ENCODE measurements at regions not wholly inside any gene's neighbourhood (a gene's known extent, or its start where the extent isn't known, plus 50 kb on each side); places are given as distances from the start of the nearest gene placed in this dataset.

- TF ChIP-seq RAD21 (IDR thresholded peaks at IDR 0.05), result no peak
- no peak for TF ChIP-seq RXRA (IDR thresholded peaks at IDR 0.05)
- TF ChIP-seq CTCF (IDR thresholded peaks at IDR 0.05; ENCODE audit: low read depth, low read length, missing input control), result no peak
- TF ChIP-seq YY1 (IDR thresholded peaks at IDR 0.05), result no peak
- no peak for TF ChIP-seq TAF1 (conservative IDR thresholded peaks at IDR 0.05)
- TF ChIP-seq MAX (IDR thresholded peaks at IDR 0.05), result no peak
- TF ChIP-seq, protein P1, sequence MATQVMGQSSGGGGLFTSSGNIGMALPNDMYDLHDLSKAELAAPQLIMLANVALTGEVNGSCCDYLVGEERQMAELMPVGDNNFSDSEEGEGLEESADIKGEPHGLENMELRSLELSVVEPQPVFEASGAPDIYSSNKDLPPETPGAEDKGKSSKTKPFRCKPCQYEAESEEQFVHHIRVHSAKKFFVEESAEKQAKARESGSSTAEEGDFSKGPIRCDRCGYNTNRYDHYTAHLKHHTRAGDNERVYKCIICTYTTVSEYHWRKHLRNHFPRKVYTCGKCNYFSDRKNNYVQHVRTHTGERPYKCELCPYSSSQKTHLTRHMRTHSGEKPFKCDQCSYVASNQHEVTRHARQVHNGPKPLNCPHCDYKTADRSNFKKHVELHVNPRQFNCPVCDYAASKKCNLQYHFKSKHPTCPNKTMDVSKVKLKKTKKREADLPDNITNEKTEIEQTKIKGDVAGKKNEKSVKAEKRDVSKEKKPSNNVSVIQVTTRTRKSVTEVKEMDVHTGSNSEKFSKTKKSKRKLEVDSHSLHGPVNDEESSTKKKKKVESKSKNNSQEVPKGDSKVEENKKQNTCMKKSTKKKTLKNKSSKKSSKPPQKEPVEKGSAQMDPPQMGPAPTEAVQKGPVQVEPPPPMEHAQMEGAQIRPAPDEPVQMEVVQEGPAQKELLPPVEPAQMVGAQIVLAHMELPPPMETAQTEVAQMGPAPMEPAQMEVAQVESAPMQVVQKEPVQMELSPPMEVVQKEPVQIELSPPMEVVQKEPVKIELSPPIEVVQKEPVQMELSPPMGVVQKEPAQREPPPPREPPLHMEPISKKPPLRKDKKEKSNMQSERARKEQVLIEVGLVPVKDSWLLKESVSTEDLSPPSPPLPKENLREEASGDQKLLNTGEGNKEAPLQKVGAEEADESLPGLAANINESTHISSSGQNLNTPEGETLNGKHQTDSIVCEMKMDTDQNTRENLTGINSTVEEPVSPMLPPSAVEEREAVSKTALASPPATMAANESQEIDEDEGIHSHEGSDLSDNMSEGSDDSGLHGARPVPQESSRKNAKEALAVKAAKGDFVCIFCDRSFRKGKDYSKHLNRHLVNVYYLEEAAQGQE (IDR thresholded peaks at IDR 0.05), result no peak
- no peak for TF ChIP-seq SP1 (IDR thresholded peaks at IDR 0.05)
- TF ChIP-seq, protein P2, sequence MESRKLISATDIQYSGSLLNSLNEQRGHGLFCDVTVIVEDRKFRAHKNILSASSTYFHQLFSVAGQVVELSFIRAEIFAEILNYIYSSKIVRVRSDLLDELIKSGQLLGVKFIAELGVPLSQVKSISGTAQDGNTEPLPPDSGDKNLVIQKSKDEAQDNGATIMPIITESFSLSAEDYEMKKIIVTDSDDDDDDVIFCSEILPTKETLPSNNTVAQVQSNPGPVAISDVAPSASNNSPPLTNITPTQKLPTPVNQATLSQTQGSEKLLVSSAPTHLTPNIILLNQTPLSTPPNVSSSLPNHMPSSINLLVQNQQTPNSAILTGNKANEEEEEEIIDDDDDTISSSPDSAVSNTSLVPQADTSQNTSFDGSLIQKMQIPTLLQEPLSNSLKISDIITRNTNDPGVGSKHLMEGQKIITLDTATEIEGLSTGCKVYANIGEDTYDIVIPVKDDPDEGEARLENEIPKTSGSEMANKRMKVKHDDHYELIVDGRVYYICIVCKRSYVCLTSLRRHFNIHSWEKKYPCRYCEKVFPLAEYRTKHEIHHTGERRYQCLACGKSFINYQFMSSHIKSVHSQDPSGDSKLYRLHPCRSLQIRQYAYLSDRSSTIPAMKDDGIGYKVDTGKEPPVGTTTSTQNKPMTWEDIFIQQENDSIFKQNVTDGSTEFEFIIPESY (IDR thresholded peaks at IDR 0.05), result no peak
- TF ChIP-seq EGR1 (IDR thresholded peaks at IDR 0.05; ENCODE audit: low read depth in 2 of 2), result no peak
- TF ChIP-seq, protein P3, sequence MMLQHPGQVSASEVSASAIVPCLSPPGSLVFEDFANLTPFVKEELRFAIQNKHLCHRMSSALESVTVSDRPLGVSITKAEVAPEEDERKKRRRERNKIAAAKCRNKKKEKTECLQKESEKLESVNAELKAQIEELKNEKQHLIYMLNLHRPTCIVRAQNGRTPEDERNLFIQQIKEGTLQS (IDR thresholded peaks at IDR 0.05), result no peak
Measured at GRCh38 chr4:130288576-130288975, 1192.6 kb downstream of the C4orf33 start.
